ENCODE measurements at regions not wholly inside any gene's neighbourhood (a gene's known extent, or its start where the extent isn't known, plus 50 kb on each side); places are given as distances from the start of the nearest gene placed in this dataset.
"Not testable (repeated sequence)": the region's sequence is repeated elsewhere in the genome, so short reads cannot be mapped to it uniquely, and the experiment has no call there.

DNA sequence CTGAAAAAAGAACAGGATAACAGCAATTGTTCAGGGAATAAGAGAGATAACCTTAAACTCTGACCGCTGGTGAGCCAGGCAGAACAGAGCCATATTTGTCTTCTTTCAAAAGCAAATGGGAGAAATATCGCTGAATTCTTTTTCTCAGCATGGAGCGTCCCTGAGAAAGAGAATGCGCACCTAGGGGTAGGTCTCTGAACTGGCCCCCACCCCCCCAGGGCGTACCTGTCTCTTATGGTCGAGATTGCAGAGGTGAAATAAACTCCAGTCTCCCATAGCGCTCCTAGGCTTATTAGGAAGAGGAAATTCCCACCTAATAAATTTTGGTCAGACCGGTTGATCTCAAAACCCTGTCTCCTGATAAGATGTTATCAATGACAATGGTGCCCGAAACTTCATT lies 655.2 kb upstream of the CHAC2 start:
- not testable (repeated sequence) for TF ChIP-seq SCRT1 (tag by site-specific recombination; IDR thresholded peaks at IDR 0.05; ENCODE audit: borderline replicate concordance); ZNF155 (tag by site-specific recombination; IDR thresholded peaks at IDR 0.05); ZBTB1 (tag by site-specific recombination; IDR thresholded peaks at IDR 0.05); HOXD13 (CRISPR knock-in tag; IDR thresholded peaks at IDR 0.05; ENCODE audit: borderline replicate concordance); ZNF138 (tag by site-specific recombination; IDR thresholded peaks at IDR 0.05; ENCODE audit: borderline replicate concordance); ZFP41 (tag by site-specific recombination; IDR thresholded peaks at IDR 0.05; ENCODE audit: borderline replicate concordance)
- TF ChIP-seq, protein P1, sequence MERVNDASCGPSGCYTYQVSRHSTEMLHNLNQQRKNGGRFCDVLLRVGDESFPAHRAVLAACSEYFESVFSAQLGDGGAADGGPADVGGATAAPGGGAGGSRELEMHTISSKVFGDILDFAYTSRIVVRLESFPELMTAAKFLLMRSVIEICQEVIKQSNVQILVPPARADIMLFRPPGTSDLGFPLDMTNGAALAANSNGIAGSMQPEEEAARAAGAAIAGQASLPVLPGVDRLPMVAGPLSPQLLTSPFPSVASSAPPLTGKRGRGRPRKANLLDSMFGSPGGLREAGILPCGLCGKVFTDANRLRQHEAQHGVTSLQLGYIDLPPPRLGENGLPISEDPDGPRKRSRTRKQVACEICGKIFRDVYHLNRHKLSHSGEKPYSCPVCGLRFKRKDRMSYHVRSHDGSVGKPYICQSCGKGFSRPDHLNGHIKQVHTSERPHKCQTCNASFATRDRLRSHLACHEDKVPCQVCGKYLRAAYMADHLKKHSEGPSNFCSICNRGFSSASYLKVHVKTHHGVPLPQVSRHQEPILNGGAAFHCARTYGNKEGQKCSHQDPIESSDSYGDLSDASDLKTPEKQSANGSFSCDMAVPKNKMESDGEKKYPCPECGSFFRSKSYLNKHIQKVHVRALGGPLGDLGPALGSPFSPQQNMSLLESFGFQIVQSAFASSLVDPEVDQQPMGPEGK (tag by site-specific recombination; IDR thresholded peaks at IDR 0.05) = not testable (repeated sequence)
- TF ChIP-seq, protein P2, sequence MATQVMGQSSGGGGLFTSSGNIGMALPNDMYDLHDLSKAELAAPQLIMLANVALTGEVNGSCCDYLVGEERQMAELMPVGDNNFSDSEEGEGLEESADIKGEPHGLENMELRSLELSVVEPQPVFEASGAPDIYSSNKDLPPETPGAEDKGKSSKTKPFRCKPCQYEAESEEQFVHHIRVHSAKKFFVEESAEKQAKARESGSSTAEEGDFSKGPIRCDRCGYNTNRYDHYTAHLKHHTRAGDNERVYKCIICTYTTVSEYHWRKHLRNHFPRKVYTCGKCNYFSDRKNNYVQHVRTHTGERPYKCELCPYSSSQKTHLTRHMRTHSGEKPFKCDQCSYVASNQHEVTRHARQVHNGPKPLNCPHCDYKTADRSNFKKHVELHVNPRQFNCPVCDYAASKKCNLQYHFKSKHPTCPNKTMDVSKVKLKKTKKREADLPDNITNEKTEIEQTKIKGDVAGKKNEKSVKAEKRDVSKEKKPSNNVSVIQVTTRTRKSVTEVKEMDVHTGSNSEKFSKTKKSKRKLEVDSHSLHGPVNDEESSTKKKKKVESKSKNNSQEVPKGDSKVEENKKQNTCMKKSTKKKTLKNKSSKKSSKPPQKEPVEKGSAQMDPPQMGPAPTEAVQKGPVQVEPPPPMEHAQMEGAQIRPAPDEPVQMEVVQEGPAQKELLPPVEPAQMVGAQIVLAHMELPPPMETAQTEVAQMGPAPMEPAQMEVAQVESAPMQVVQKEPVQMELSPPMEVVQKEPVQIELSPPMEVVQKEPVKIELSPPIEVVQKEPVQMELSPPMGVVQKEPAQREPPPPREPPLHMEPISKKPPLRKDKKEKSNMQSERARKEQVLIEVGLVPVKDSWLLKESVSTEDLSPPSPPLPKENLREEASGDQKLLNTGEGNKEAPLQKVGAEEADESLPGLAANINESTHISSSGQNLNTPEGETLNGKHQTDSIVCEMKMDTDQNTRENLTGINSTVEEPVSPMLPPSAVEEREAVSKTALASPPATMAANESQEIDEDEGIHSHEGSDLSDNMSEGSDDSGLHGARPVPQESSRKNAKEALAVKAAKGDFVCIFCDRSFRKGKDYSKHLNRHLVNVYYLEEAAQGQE (tag by site-specific recombination; IDR thresholded peaks at IDR 0.05) = not testable (repeated sequence)
- TF ChIP-seq, protein P3, sequence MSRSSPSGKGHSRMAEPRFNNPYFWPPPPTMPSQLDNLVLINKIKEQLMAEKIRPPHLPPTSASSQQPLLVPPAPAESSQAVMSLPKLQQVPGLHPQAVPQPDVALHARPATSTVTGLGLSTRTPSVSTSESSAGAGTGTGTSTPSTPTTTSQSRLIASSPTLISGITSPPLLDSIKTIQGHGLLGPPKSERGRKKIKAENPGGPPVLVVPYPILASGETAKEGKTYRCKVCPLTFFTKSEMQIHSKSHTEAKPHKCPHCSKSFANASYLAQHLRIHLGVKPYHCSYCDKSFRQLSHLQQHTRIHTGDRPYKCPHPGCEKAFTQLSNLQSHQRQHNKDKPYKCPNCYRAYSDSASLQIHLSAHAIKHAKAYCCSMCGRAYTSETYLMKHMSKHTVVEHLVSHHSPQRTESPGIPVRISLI (tag by site-specific recombination; IDR thresholded peaks at IDR 0.05) = not testable (repeated sequence)
- TF ChIP-seq, protein P4, sequence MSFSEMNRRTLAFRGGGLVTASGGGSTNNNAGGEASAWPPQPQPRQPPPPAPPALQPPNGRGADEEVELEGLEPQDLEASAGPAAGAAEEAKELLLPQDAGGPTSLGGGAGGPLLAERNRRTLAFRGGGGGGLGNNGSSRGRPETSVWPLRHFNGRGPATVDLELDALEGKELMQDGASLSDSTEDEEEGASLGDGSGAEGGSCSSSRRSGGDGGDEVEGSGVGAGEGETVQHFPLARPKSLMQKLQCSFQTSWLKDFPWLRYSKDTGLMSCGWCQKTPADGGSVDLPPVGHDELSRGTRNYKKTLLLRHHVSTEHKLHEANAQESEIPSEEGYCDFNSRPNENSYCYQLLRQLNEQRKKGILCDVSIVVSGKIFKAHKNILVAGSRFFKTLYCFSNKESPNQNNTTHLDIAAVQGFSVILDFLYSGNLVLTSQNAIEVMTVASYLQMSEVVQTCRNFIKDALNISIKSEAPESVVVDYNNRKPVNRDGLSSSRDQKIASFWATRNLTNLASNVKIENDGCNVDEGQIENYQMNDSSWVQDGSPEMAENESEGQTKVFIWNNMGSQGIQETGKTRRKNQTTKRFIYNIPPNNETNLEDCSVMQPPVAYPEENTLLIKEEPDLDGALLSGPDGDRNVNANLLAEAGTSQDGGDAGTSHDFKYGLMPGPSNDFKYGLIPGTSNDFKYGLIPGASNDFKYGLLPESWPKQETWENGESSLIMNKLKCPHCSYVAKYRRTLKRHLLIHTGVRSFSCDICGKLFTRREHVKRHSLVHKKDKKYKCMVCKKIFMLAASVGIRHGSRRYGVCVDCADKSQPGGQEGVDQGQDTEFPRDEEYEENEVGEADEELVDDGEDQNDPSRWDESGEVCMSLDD (tag by site-specific recombination; IDR thresholded peaks at IDR 0.05) = not testable (repeated sequence)
- TF ChIP-seq, protein P5, sequence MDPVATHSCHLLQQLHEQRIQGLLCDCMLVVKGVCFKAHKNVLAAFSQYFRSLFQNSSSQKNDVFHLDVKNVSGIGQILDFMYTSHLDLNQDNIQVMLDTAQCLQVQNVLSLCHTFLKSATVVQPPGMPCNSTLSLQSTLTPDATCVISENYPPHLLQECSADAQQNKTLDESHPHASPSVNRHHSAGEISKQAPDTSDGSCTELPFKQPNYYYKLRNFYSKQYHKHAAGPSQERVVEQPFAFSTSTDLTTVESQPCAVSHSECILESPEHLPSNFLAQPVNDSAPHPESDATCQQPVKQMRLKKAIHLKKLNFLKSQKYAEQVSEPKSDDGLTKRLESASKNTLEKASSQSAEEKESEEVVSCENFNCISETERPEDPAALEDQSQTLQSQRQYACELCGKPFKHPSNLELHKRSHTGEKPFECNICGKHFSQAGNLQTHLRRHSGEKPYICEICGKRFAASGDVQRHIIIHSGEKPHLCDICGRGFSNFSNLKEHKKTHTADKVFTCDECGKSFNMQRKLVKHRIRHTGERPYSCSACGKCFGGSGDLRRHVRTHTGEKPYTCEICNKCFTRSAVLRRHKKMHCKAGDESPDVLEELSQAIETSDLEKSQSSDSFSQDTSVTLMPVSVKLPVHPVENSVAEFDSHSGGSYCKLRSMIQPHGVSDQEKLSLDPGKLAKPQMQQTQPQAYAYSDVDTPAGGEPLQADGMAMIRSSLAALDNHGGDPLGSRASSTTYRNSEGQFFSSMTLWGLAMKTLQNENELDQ (tag by site-specific recombination; IDR thresholded peaks at IDR 0.05; ENCODE audit: low read depth) = not testable (repeated sequence)
- TF ChIP-seq, protein P6, sequence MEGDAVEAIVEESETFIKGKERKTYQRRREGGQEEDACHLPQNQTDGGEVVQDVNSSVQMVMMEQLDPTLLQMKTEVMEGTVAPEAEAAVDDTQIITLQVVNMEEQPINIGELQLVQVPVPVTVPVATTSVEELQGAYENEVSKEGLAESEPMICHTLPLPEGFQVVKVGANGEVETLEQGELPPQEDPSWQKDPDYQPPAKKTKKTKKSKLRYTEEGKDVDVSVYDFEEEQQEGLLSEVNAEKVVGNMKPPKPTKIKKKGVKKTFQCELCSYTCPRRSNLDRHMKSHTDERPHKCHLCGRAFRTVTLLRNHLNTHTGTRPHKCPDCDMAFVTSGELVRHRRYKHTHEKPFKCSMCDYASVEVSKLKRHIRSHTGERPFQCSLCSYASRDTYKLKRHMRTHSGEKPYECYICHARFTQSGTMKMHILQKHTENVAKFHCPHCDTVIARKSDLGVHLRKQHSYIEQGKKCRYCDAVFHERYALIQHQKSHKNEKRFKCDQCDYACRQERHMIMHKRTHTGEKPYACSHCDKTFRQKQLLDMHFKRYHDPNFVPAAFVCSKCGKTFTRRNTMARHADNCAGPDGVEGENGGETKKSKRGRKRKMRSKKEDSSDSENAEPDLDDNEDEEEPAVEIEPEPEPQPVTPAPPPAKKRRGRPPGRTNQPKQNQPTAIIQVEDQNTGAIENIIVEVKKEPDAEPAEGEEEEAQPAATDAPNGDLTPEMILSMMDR (tag by site-specific recombination; IDR thresholded peaks at IDR 0.05) = not testable (repeated sequence)
